BLaER1 (cell line): ENCODE measurements at regions not wholly inside any gene's neighbourhood (a gene's known extent, or its start where the extent isn't known, plus 50 kb on each side); places are given as distances from the start of the nearest gene placed in this dataset.
"Not testable (repeated sequence)": the region's sequence is repeated elsewhere in the genome, so short reads cannot be mapped to it uniquely, and the experiment has no call there.

Source experiments
- H3K27ac ChIP-seq: shearing (Covaris generic); formaldehyde crosslinking; 2 replicates; pipeline ENCODE4 v1.8.1; 2022
- H3K27me3 ChIP-seq: shearing (Covaris generic); formaldehyde crosslinking; 2 replicates; pipeline ENCODE4 v1.8.1; 2022
- H3K36me3 ChIP-seq: shearing (Covaris generic); formaldehyde crosslinking; 2 replicates; pipeline ENCODE4 v1.8.1; 2022
- H3K4me1 ChIP-seq: shearing (Covaris generic); formaldehyde crosslinking; 2 replicates; pipeline ENCODE4 v1.8.1; 2022
- H3K4me2 ChIP-seq: shearing (Covaris generic); formaldehyde crosslinking; 2 replicates; pipeline ENCODE4 v1.8.1; 2022
- H3K4me3 ChIP-seq: shearing (Covaris generic); formaldehyde crosslinking; 2 replicates; pipeline ENCODE4 v1.8.1; 2022
- H3K9ac ChIP-seq: shearing (Covaris generic); formaldehyde crosslinking; 2 replicates; pipeline ENCODE4 v1.8.1; 2022
- H3K9me3 ChIP-seq: shearing (Covaris generic); formaldehyde crosslinking; 2 replicates; pipeline ENCODE4 v1.8.1; 2022
- H4K20me1 ChIP-seq: shearing (Covaris generic); formaldehyde crosslinking; 2 replicates; pipeline ENCODE4 v1.8.1; 2022
- Cebpa-rat ChIP-seq: shearing (Covaris generic); IDR thresholded peaks from 2 replicates; pipeline ENCODE4 v1.8.1; 2022

DNA sequence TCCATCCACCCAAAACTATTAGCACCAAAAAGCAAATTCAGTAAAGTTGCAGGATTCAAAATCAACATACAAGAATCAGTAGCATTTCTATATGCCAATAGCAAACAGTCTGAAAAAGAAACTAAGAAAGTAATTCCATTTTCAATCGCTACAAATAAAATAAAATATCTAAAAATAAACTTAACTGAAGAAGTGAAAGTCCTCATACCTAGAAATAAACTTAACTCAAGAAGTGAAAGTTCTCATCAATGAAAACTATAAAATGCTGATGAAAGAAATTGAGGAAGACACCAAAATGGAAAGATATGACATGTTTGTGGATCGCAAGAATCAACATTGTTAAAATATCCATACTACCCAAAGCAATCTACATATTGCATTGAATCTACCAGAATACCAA, 103.0 kb upstream of the ARID1B start:
- Histone ChIP-seq H3K4me3 (no peak overlapping the region), H3K27ac (no peak overlapping the region), H3K9me3 (peaks cover 41% of the 10 kb centered on the region), H3K27me3 (no peaks in the 10 kb centered on the region), H3K4me2 (no peak overlapping the region), H3K4me1 (no peaks in the 10 kb centered on the region), H3K9ac (no peak overlapping the region), H4K20me1 (no peaks in the 10 kb centered on the region), H3K36me3 (no peaks in the 10 kb centered on the region)
- TF ChIP-seq Cebpa-rat, result no peak

DNA sequence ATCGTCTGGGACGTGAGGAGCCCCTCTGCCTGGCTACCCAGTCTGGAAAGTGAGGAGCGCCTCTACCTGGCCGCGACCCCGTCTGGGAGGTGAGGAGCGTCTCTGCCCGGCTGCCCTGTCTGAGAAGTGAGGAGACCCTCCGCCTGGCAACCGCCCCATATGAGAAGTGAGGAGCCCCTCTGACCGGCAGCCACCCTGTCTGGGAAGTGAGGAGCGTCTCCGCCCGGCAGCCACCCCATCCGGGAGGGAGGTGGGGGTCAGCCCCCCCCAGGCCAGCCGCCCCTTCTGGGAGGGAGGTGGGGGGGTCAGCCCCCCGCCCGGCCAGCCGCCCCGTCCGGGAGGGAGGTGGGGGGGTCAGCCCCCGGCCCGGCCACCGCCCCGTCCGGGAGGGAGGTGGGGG, 107.1 kb upstream of the ARID1B start:
- not testable (repeated sequence) for H4K20me1 ChIP-seq, H3K4me2 ChIP-seq, H3K36me3 ChIP-seq, H3K4me1 ChIP-seq, H3K27me3 ChIP-seq, H3K9ac ChIP-seq, H3K27ac ChIP-seq, H3K4me3 ChIP-seq
- H3K9me3 ChIP-seq, result peaks cover 21% of the 10 kb centered on the region

DNA sequence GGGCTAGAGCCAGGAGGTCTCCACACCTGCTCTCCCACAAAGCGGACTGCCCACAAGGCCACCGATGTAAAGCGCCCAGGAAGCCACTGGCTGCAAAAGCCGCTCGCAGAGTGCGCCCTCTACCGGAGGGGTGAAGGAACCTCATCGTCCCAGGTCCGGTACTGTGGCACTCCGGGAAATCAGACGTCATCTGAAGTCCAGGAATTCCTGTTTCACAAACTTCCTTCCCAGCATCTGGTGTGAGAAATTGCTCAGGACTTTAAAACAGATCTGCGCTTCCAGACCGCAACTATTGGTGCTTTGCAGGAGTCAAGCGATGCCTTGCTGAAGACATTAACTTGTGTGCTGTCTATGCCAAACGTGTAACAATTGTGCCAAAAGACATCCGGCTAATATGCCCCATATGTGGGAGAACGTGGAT, 115.1 kb upstream of the ARID1B start:
- Histone ChIP-seq H3K27ac (no peak overlapping the region), H3K9me3 (peaks cover 15% of the 10 kb centered on the region), H3K4me3 (no peak overlapping the region), H3K4me1 (no peaks in the 10 kb centered on the region), H3K4me2 (no peak overlapping the region), H4K20me1 (no peaks in the 10 kb centered on the region), H3K36me3 (no peaks in the 10 kb centered on the region), H3K9ac (no peak overlapping the region), H3K27me3 (no peaks in the 10 kb centered on the region)
- no peak for TF ChIP-seq Cebpa-rat

DNA sequence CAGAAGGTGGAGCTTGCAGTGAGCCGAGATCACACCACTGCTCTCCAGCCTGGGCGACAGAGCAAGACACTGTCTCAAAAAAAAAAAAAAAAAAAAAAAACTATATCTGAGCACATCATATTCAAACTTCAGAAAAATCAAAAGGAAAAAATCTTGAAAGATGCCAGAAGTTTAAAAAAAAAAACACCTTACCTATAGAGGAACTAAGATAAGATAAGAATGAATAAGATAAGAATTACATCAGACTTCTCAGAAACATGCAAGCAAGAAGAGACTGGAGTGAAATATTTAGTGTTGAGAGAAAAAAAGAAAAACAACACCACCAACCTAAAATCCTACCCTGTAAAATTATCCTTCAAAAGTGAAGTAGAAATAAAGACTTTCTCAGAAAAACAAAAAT, 116.8 kb upstream of the ARID1B start:
- no peak overlapping the region for H3K4me2 ChIP-seq
- no peaks in the 10 kb centered on the region for H3K27me3 ChIP-seq
- H3K9me3 ChIP-seq, result peaks cover 15% of the 10 kb centered on the region
- H3K4me3 ChIP-seq, result no peak overlapping the region
- TF ChIP-seq Cebpa-rat, result no peak
- H3K36me3 ChIP-seq, result no peaks in the 10 kb centered on the region
- no peak overlapping the region for H3K9ac ChIP-seq
- H3K27ac ChIP-seq, result no peak overlapping the region
- no peaks in the 10 kb centered on the region for H4K20me1 ChIP-seq
- no peaks in the 10 kb centered on the region for H3K4me1 ChIP-seq

DNA sequence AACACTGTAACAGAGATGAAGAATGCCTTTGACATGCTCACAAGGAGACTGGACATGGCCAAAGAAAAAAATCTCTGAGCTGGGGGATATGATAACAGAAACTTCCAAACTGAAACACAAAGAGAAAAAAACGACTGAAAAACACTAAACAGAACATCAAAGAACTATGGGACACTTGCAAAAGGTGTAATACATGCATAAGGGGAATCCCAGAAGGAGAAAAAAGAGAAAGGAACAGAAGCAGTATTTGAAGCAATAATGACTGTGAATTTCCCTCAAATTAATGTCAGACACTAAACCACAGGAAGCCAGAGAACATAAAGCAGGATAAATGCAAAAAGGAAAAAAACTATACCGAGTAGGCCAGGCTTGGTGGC, 117.4 kb upstream of the ARID1B start:
- Histone ChIP-seq H3K27ac (no peak overlapping the region), H3K27me3 (no peaks in the 10 kb centered on the region), H3K4me1 (no peaks in the 10 kb centered on the region), H3K9me3 (peaks cover 15% of the 10 kb centered on the region), H3K36me3 (no peaks in the 10 kb centered on the region), H3K4me2 (no peak overlapping the region), H3K4me3 (no peak overlapping the region), H3K9ac (no peak overlapping the region), H4K20me1 (no peaks in the 10 kb centered on the region)
- no peak for TF ChIP-seq Cebpa-rat

DNA sequence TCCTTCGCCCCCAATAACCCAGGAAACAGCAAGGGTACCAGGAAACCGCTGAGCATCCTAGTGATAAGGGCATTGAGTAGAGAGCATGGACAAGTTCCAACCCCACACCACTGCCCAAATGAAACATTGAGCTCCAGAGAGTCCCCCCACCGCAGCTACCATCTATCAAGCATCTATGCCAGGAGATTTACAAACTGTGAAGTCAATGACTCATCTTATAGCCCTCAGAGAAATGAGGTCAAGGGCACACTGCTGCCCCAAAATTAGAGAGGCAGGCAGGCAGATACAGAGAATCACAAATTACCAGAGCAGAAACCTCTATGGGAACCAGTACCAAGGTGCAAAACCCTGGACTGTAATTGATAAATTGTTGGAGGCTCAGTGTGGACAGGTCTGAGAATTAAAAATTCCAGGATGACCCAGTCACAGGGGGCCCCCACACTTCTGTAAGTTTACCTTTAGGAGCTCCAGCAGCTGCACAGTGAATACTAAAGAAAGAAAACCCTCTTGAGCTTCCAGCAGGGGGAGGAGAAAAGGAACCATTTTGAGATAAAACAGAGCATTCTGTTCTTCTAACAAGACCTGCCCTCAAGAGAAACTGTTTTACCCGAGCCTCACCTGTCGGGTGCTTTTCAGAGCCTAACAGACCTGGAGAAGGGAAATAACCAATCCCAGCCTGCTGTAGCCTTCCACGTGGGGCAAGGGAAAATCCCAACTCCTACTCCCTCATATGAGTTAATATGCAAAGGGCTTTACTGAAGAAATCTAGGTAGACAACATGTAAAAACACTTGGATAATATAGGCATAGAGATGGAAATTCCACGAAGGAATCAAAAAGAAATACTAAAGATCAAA, 118.0 kb upstream of the ARID1B start:
- peaks cover 15% of the 10 kb centered on the region for H3K9me3 ChIP-seq
- no peak for TF ChIP-seq Cebpa-rat
- no peak overlapping the region for H3K9ac ChIP-seq

DNA sequence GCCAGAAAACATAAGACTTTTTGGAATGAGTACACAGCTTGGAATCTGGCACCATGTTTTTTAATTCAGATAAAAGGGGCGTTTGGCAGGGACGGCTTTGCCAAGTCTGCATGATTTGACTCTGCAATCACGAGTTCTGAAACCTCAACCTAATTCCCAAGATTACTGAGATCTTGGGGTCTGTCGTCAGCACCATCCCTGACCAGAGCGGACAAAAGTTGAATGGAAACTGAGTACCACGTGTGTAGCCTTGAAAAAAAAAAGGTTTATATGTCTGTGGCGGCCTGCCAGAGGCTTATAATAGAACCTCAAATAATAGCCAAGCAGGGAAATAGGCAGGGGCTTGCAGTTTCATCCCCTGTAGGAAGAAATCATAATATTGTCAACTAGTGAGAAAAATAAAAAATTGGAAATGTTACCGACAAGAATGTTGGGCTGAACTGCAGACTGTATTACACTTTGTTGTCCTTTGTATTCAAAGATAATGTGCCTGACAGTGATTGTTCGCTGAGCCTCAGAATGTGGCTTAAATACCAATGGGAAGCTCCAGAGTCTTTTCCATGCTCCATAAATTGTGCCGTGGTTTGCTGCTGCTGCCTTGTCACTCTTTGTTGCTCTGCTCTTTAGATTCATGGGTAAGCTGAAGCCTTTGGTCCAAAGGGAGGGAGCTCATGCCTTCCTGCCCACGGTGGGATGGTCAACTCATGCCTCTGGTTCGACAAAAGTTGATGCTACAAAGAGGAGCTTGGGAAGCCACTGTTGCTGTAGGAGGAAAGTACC, 118.8 kb upstream of the ARID1B start:
- Histone ChIP-seq H3K4me1 (no peaks in the 10 kb centered on the region), H3K36me3 (no peaks in the 10 kb centered on the region), H3K27me3 (no peaks in the 10 kb centered on the region), H3K27ac (no peak overlapping the region), H3K9me3 (peaks cover 11% of the 10 kb centered on the region), H4K20me1 (no peaks in the 10 kb centered on the region), H3K4me3 (no peak overlapping the region), H3K4me2 (no peak overlapping the region), H3K9ac (no peak overlapping the region)
- TF ChIP-seq Cebpa-rat, result no peak

More for the DNA sequence above, 118.0 kb upstream of the ARID1B start:
- H4K20me1 ChIP-seq, result no peaks in the 10 kb centered on the region
- no peak overlapping the region for H3K4me3 ChIP-seq
- H3K4me2 ChIP-seq, result no peak overlapping the region
- no peaks in the 10 kb centered on the region for H3K36me3 ChIP-seq
- no peaks in the 10 kb centered on the region for H3K4me1 ChIP-seq
- H3K27ac ChIP-seq, result no peak overlapping the region
- no peaks in the 10 kb centered on the region for H3K27me3 ChIP-seq

DNA sequence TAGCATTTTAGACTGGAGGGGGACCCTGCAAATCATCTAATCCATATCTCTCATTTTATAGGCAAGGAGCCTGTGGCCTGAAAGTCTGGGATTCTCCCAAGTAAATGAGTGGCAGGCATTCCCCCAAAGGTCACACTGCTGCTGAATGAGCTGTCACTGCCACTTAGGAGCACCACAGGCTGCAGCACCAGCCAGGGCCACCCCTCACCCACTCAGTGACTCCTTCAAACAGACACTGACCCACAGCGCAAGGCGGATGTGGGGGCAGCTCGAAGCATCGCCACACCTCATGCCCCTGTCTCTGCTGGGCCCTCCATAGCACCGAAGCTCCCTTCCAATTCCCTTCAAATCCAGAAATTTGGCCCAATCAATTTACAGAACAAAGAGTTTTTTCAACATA, 119.9 kb upstream of the ARID1B start:
- TF ChIP-seq Cebpa-rat, result no peak
- Histone ChIP-seq H3K36me3 (no peaks in the 10 kb centered on the region), H3K4me3 (no peak overlapping the region), H3K27me3 (no peaks in the 10 kb centered on the region), H3K4me2 (no peak overlapping the region), H3K27ac (no peak overlapping the region), H4K20me1 (no peaks in the 10 kb centered on the region), H3K4me1 (no peaks in the 10 kb centered on the region), H3K9me3 (peaks cover 6% of the 10 kb centered on the region; the same call in 1 of the 2 replicates), H3K9ac (no peak overlapping the region)

DNA sequence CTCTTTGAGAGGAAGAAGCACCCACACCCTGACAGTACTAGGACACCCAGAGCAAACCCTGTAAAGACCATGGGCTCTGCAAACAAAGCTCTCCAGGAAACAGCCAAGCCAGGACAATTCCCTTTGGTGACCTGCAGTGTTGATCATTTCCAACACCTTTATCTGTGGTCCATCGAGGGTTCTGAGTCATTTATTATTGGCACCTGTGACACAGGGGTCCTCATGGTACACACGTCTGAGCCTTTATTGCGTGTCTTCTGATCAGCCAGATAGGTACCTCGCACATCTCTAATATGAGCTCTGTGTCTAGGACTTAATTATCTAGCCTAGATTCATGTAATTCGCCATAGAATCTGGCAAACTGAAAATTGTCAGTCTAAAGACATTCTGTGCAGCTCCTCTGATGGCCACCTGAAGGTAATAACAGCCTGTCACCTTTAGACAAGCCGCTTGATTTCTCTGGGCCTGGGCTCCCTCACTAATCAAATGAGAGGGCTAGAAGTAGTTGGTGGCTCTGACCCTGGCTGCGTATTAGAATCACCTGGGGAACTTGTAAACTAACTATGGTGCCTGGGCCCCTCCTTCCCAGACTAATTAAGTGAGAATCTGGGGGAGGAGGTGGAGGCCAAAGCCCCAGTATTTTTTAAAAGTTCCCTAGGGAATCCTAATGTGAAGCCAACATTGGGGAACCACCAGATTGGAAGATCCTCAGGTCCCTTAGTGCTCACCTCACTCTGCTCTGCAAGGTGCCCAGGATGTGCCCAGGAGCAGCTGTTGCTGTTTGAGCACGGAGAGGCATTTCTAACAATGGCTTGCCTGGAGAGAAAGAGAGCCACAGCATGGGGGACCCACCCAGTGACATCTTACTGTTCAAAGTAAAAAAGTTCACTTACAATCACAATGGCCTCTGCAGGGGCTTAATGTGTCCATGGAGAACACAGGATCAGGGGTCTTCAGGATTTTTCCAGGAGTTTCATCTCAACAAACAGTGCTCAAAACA, 122.0 kb upstream of the ARID1B start:
- no peaks in the 10 kb centered on the region for H3K9me3 ChIP-seq
- TF ChIP-seq Cebpa-rat, result no peak
- no peaks in the 10 kb centered on the region for H3K27me3 ChIP-seq
- no peak overlapping the region for H3K4me2 ChIP-seq
- no peak overlapping the region for H3K9ac ChIP-seq
- H3K4me3 ChIP-seq, result no peak overlapping the region
- no peaks in the 10 kb centered on the region for H4K20me1 ChIP-seq
- H3K27ac ChIP-seq, result no peak overlapping the region
- no peaks in the 10 kb centered on the region for H3K4me1 ChIP-seq
- no peaks in the 10 kb centered on the region for H3K36me3 ChIP-seq
